WTC11 (cell line): ENCODE measurements at regions not wholly inside any gene's neighbourhood (a gene's known extent, or its start where the extent isn't known, plus 50 kb on each side); places are given as distances from the start of the nearest gene placed in this dataset.

Experiments used
- FOXK1 ChIP-seq: sonication (generic); formaldehyde crosslinking; IDR thresholded peaks from 2 replicates; pipeline ENCODE4 v1.8.0; 2022; ENCODE audit warnings: mild to moderate bottlenecking, moderate library complexity, missing genetic modification reagents
- SOX15 ChIP-seq: fragments of 250-450 bp; sonication (Bioruptor Pico); IDR thresholded peaks from 2 replicates; pipeline ENCODE4 v1.9.0; 2021; ENCODE audit warnings: mild to moderate bottlenecking
- TP53 ChIP-seq: sonication (generic); formaldehyde crosslinking; IDR thresholded peaks from 2 replicates; pipeline ENCODE4 v1.8.1; 2023; ENCODE audit warnings: mild to moderate bottlenecking, missing genetic modification reagents
- TF ChIP-seq, protein P1 (sequence below): sonication (generic); formaldehyde crosslinking; conservative IDR thresholded peaks from 2 replicates; pipeline ENCODE4 v1.8.1; 2023; ENCODE audit warnings: mild to moderate bottlenecking, low read depth, missing genetic modification reagents, moderate library complexity
- TF ChIP-seq, protein P2 (sequence below): fragments of 200-600 bp; IDR thresholded peaks from 2 replicates; pipeline ENCODE4 v1.8.0; 2022; ENCODE audit warnings: antibody characterized with exemption
- TF ChIP-seq, protein P3 (sequence below): sonication (generic); formaldehyde crosslinking; IDR thresholded peaks from 2 replicates; pipeline ENCODE4 v1.8.1; 2023; ENCODE audit warnings: mild to moderate bottlenecking, moderate library complexity, missing genetic modification reagents
- TF ChIP-seq, protein P4 (sequence below): sonication (generic); formaldehyde crosslinking; IDR thresholded peaks from 2 replicates; pipeline ENCODE4 v1.8.1; 2022; ENCODE audit warnings: mild to moderate bottlenecking, missing genetic modification reagents, moderate library complexity, borderline replicate concordance

DNA sequence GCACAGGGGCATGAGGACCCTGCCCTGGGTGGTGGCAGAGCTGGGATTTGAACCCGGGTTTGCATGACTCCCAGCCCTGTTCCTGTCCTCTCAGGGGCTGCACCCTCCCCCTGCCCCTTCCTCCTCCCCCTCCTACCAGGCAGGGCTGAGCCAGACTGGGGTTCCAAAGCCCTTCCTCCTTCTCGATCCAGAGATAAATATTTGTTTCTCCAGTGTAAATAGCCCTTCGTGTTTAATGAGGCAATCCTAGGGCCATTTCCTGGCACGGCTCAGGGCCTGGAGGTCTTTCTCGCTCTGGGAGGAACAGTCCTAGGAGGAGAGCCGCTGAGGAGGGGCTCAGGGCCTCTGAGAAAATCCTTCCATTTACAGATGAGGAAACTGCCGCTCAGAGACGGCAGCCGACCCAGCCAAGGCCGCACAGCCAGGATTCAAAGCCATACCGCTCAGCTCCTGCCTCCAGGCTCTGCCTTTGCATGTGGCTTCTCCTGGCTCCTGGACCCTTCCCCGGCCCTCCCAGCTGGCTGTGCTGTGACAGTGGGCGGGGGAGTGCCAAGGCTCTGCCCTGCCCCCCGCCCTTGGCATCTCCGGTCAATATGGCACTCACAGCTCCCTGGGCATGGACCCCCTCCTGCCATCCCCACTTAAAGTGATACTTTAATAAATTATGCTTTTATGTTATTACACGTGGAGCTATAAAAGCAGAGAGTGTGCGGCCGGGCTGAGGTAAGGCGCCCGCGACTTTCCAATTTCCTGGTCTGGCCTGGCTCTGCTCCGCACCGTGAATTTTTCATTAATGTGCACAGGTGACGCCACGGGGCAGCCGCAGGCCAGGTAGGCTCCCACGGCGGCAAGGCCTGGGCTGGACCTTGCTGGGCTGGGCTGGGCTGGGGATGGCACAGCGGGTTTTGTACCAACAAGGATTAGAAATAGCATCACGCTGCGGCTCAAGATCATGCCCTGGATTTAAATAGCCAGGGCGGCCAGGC lies 114.7 kb upstream of the WNT4 start:
- TF ChIP-seq, protein P1, sequence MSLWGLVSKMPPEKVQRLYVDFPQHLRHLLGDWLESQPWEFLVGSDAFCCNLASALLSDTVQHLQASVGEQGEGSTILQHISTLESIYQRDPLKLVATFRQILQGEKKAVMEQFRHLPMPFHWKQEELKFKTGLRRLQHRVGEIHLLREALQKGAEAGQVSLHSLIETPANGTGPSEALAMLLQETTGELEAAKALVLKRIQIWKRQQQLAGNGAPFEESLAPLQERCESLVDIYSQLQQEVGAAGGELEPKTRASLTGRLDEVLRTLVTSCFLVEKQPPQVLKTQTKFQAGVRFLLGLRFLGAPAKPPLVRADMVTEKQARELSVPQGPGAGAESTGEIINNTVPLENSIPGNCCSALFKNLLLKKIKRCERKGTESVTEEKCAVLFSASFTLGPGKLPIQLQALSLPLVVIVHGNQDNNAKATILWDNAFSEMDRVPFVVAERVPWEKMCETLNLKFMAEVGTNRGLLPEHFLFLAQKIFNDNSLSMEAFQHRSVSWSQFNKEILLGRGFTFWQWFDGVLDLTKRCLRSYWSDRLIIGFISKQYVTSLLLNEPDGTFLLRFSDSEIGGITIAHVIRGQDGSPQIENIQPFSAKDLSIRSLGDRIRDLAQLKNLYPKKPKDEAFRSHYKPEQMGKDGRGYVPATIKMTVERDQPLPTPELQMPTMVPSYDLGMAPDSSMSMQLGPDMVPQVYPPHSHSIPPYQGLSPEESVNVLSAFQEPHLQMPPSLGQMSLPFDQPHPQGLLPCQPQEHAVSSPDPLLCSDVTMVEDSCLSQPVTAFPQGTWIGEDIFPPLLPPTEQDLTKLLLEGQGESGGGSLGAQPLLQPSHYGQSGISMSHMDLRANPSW = no peak
- TF ChIP-seq, protein P2, sequence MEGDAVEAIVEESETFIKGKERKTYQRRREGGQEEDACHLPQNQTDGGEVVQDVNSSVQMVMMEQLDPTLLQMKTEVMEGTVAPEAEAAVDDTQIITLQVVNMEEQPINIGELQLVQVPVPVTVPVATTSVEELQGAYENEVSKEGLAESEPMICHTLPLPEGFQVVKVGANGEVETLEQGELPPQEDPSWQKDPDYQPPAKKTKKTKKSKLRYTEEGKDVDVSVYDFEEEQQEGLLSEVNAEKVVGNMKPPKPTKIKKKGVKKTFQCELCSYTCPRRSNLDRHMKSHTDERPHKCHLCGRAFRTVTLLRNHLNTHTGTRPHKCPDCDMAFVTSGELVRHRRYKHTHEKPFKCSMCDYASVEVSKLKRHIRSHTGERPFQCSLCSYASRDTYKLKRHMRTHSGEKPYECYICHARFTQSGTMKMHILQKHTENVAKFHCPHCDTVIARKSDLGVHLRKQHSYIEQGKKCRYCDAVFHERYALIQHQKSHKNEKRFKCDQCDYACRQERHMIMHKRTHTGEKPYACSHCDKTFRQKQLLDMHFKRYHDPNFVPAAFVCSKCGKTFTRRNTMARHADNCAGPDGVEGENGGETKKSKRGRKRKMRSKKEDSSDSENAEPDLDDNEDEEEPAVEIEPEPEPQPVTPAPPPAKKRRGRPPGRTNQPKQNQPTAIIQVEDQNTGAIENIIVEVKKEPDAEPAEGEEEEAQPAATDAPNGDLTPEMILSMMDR = no peak
- TF ChIP-seq, protein P3, sequence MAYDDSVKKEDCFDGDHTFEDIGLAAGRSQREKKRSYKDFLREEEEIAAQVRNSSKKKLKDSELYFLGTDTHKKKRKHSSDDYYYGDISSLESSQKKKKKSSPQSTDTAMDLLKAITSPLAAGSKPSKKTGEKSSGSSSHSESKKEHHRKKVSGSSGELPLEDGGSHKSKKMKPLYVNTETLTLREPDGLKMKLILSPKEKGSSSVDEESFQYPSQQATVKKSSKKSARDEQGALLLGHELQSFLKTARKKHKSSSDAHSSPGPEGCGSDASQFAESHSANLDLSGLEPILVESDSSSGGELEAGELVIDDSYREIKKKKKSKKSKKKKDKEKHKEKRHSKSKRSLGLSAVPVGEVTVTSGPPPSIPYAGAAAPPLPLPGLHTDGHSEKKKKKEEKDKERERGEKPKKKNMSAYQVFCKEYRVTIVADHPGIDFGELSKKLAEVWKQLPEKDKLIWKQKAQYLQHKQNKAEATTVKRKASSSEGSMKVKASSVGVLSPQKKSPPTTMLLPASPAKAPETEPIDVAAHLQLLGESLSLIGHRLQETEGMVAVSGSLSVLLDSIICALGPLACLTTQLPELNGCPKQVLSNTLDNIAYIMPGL (CRISPR knock-in tag) = no peak
- TF ChIP-seq FOXK1 = no peak
- no peak for TF ChIP-seq TP53 (CRISPR knock-in tag)
- TF ChIP-seq, protein P4, sequence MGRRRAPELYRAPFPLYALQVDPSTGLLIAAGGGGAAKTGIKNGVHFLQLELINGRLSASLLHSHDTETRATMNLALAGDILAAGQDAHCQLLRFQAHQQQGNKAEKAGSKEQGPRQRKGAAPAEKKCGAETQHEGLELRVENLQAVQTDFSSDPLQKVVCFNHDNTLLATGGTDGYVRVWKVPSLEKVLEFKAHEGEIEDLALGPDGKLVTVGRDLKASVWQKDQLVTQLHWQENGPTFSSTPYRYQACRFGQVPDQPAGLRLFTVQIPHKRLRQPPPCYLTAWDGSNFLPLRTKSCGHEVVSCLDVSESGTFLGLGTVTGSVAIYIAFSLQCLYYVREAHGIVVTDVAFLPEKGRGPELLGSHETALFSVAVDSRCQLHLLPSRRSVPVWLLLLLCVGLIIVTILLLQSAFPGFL (CRISPR knock-in tag) = no peak
- TF ChIP-seq SOX15 (CRISPR knock-in tag) = no peak
